C1 segment of cervical spinal cord (tissue), 14 donors: ENCODE measurements at regions not wholly inside any gene's neighbourhood (a gene's known extent, or its start where the extent isn't known, plus 50 kb on each side); places are given as distances from the start of the nearest gene placed in this dataset.
A peak's percentile ranks its signal among the peaks of the same experiment; 100 is the strongest.
"Not testable (repeated sequence)": the region's sequence is repeated elsewhere in the genome, so short reads cannot be mapped to it uniquely, and the experiment has no call there.

Experiments used
- DNase-seq, 14 donors: peaks; one replicate each; lab custom pipeline; 2025; lab: John Stamatoyannopoulos, UW

DNA sequence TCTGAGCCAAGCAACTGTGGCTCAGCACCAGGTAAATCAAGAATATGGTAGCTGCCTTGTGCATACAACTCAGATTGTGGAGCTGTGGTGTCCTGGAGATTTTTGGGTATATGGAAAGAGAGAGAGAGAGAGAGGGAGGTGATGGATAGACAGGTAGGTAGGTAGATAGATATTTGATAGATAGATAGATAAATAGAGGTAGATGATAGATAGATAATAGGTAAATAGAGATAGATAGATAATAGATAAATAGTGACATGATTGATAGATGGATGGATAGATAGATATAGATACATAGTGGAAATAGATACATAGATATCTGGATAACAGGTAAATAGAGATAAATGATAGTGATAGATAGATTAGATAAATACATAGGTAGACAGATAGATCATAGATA is 206.3 kb downstream of the KLF6 start:
- no peak for DNase-seq

DNA sequence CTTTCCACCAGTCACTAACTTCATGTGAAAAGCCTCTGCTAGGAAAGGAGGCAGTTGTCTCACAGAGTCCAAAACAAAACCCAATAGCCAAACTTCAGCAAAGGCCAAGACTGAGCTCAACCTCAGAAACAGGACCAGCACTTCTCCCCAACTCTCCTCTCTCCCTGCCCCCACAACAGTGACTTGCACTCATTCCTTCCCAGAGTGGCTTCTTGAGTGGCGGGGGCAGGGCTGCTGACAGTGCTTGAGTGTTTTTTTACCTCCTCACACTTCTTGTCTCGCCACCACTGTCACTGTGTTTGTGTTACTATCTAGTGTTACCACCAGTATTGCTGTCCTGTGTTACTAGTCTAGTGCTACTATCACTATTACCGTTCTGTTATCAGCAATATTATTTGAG is 206.8 kb downstream of the KLF6 start:
- no peak for DNase-seq

- no peak for DNase-seq
Observed at GRCh38 chr10:3574451-3574850, 210.6 kb downstream of the KLF6 start.

DNA sequence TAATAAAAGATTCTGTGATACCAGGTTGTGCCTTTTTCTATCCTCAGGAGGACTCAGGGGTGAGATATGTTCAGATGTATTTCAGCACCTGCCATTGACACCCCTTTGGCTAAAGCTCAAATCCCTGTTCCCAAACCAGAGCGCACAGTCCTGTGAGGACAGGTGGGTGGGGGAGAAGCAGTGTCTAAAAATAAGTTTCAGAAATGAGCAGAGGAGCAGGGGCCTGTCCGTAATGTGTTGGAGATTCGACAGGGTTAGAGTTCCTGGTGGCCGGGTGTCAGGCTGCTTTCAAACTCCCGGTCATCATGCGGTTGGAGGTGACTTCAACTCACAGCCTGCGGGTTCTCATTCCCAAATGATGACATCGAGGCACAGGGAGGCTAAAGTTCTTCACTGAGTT is 211.5 kb downstream of the KLF6 start:
- no peak for DNase-seq

DNA sequence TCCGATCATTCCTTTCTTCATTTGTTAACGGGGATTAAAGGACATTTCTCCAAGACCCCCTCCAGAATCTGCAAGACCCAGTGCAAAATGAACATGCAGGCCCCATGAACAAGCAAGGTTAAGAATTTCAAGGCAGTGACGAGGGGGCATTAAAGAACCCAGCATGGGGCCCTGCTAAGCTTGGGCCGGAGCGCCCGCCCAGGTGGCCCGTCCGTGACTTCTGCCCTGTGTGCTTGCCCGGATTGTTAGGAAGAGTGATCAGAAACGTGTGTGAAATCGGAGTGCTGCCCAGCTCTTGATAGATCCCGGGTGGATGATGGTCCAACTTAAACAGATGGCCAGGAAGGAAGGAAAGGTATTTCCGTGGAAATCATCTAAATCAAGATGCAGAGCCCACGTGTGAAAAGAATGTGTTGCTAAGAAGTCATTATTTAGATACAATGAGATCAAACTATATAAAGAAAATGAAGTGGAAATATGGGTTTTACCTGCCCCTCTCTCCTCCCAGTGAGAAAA is 213.6 kb downstream of the KLF6 start:
- no peak for DNase-seq

- peak in 1 of 14 donors; percentile 10 for DNase-seq
Observed at GRCh38 chr10:3570855-3571266, 214.1 kb downstream of the KLF6 start.

GRCh38 chr10:3570131-3570729 is 214.8 kb downstream of the KLF6 start:
- DNase-seq = peak in 2 of 14 donors; percentile 5 to 24

DNA sequence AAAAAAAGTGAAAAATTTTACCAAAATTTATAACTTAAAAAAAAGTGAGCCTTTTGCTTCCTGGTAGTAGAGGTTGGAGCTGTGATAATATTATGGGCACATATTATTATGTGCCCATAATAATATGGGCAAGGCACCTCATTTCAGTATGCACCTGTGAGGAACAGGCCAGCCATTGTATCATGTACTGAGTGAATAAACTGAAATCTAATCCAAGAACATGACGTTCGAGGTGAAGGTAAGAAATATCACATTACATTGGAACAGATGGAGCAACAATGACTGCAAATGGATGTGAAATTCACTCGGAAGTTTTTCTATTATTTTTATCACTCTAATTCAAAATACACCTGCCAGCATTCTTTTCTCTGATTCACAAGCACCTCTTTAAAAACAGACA is 216.0 kb downstream of the KLF6 start:
- no peak for DNase-seq

GRCh38 chr10:3568392-3568791 is 216.6 kb downstream of the KLF6 start:
- DNase-seq = no peak

GRCh38 chr10:3567291-3567963 is 217.6 kb downstream of the KLF6 start:
- DNase-seq = no peak

DNA sequence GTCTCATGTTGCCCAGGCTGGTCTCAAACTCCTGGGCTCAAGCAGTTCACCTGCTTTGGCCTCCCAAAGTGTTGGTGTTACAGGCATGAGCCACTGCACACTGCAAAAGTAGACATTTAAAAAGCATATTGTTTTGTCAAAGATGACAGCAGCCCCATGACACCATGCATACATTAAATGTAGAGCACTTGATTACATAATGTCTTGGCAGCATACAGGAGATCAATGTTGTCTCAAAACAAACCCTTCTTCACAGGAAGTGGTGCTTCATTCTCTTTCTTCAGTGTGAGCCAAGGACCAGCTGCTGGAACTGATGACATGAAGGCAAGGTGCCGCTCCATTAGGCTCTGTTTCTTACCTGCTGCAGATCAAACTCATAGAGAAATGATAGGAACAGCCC is 218.4 kb downstream of the KLF6 start:
- no peak for DNase-seq

DNA sequence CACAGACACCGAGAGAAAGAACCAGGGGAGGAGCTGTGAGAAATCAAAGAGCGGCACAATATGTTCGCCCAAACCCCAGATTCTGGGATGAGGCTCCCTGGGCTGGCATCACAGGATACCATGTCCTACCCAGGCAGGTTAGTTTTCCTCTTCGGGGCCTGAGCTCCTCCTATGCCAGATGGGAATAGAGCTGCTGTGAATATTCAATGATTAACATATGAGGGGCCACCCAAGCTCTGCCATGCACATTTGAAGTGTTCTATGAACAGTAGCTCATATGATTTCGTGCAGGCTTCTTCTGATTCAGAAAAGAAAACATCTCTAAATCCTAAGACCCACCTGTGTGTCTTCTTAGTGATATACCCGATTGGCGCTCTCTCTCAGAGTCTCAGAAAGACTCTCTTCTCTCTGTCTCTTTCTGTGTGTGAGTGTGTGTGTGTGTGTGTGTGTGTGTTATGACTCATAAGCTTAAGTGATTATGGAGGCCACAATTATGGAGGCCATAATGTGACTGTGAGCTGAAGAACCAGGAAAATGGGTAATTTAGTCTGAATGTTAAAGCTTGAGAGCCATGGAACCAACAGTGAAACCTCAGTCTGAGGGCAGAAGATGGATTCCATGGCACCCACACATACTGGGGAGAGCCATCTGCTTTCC is 220.5 kb downstream of the KLF6 start:
- DNase-seq = no peak

GRCh38 chr10:3563298-3563697 is 221.7 kb downstream of the KLF6 start:
- no peak for DNase-seq

DNA sequence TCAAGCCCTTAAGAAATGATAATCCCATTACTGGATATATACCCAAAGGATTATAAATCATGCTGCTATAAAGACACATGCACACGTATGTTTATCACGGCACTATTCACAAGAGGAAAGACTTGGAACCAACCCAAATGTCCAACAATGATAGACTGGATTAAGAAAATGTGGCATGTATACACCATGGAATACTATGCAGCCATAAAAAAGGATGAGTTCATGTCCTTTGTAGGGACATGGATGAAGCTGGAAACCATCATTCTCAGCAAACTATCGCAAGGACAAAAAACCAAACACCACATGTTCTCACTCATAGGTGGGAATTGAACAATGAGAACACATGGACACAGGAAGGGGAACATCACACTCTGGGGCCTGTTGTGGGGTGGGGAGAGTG is 224.4 kb downstream of the KLF6 start:
- DNase-seq = not testable (repeated sequence)

DNA sequence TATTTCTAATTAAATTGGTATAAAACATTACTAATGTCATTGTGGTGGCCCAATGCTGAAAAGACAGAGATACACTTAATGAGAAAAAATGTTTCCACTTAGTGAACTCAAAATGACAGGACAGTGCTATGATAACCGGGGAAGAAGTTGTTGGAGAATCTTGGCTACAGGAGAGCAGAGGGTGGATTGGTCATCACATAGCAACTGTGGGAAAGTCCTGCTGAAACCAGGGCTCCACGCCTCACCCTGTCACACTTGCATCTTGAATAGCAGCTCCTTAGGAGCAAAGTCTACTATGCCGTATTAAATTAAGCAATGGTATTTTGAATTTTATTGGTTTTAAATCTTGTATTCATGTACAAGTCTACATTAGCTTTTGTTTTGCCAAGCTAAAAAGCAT is 225.5 kb downstream of the KLF6 start:
- DNase-seq = no peak

DNA sequence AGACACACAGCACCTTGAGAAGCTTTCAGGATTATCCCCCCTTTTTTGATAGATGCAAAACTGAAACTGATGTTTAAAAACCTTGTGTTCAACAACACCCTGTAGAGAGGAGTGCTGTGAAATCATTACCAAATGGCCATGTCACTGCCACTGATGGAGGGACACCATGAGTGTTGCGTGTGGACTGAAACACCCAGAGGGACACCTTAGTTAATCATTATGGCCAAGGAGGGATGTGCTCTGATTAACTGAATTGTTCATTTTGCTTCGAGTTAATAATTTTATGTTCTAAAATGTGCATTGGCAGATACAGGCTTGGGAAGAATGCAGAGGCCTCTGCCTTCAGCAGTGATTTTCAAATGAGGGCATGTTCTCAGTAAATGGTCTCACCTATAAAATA is 226.0 kb downstream of the KLF6 start:
- DNase-seq = no peak

DNA sequence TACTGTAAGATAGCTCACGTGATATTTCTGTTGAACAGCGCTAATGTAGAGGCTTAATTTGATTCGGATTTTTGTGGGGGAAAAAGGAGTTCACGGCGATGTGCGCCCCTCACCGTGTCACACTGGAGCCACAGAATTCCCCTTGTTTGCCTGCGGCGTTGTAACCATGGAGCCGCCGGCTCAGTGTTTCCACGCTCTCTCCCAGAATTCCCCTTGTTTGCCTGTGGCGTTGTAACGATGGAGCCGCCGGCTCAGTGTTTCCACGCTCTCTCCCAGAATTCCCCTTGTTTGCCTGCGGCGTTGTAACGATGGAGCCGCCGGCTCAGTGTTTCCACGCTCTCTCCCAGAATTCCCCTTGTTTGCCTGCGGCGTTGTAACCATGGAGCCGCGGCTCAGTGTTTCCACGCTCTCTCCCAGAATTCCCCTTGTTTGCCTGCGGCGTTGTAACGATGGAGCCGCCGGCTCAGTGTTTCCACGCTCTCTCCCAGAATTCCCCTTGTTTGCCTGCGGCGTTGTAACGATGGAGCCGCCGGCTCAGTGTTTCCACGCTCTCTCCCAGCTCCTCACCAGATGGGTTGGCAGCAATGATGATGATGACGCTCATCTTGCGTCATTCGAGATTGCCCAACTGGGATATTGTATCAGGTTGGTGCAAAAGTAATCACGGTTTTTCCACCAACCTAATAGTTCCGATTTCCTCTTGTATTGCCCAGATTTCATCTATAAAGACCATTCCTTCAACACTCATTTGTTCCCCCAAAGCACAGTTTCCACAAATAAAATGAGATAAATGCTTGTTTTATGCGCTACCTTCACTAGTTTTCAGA is 228.6 kb downstream of the KLF6 start:
- DNase-seq = not testable (repeated sequence)

DNA sequence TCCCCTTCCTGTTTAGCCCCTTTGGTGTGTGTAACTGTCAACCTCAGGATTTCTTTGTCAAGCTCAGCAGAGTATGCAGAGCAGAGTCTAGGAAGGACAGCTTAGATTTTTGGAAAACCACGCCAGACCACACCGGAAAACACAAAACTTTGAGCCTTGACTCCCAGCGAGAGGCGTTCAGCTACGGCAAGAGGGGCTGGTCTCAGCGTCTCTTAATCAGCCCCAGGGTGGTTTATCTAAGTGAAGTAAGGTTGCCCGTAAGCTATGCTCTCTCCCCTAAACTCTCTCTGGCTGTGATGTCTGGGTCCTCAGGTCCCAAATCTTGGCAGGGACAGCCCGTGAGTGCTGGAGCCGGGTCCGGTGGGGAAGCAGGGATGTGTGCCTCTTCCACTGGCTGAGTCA is 230.9 kb downstream of the KLF6 start:
- no peak for DNase-seq

GRCh38 chr10:3552281-3552680 is 232.7 kb downstream of the KLF6 start:
- DNase-seq = no peak

DNA sequence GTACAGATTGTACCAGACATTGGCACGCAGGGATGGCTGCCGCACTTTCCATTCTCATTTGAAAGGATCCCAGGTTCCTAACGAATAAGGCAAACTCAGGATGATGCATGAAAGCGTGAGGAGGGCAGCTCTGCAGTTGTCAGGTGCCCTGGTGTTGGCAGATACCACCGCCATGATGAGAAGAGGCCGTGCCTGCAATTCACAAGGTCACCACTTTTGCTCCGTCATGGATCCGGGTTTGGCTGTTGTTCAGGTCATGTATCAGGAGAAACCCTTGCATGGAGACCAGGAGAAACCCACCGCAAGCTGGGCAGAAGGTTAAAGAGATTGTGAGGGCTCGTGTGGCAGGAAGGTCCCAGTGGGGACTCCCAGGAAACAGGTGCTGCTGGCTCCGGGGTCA is 233.2 kb downstream of the KLF6 start:
- DNase-seq = no peak

GRCh38 chr10:3549118-3549517 is 235.9 kb downstream of the KLF6 start:
- DNase-seq = no peak

GRCh38 chr10:3548702-3549101 is 236.3 kb downstream of the KLF6 start:
- DNase-seq = no peak
